B cell (primary cell): ENCODE measurements at regions not wholly inside any gene's neighbourhood (a gene's known extent, or its start where the extent isn't known, plus 50 kb on each side); places are given as distances from the start of the nearest gene placed in this dataset.
"Not testable (repeated sequence)": the region's sequence is repeated elsewhere in the genome, so short reads cannot be mapped to it uniquely, and the experiment has no call there.

Experiments used
- ATAC-seq: fragments of 200-7000 bp; cut with Tn5 transposase; one replicate; pipeline ENCODE4 v1.10.0; 2021; ENCODE audit warnings: low read depth, mild to moderate bottlenecking, moderate number of reproducible peaks, moderate library complexity
- CTCF ChIA-PET: fragments of 350-600 bp; sonication (Branson Sonifier 250); formaldehyde crosslinking; loops from one replicate; lab custom pipeline; 2021; ENCODE audit warnings: antibody characterized with exemption, inconsistent platforms; lab: Charles Lee
- POLR2A ChIA-PET: fragments of 350-600 bp; sonication (Branson Sonifier 250); formaldehyde crosslinking; loops from one replicate; lab custom pipeline; 2021; ENCODE audit warnings: antibody characterized with exemption; lab: Charles Lee
- DNase-seq: peaks from one replicate; pipeline ENCODE4 v3.0.0; 2013
- H2AFZ ChIP-seq: 2 replicates; pipeline ENCODE4 v1.6.1; 2012; ENCODE audit warnings: mild to moderate bottlenecking, low read depth, low read length; ENCODE audit not compliant: insufficient read depth, poor library complexity, severe bottlenecking
- H3K27ac ChIP-seq, 2 donors: 1 replicate in 1 of 2; 2 replicates in 1 of 2; pipeline ENCODE4 v1.5.1; 2012 to 2013; ENCODE audit warnings: low read length in 2 of 2, mild to moderate bottlenecking in 2 of 2, moderate library complexity in 1 of 2
- H3K27me3 ChIP-seq, 4 experiments: fragments of 200-600 bp in 1 of 4; sonication (generic) in 1 of 4; replicated peaks in 1 of 4; 1 replicate in 2 of 4; 2 replicates in 2 of 4; pipeline versions ENCODE4 v1.6.1 to v1.7.0; 2013 to 2016; ENCODE audit warnings: low read length in 3 of 4, mild to moderate bottlenecking in 2 of 4, mixed read lengths in 1 of 4, moderate library complexity in 1 of 4; ENCODE audit not compliant: insufficient read depth in 4 of 4, control insufficient read depth in 3 of 4; ENCODE audit errors: control extremely low read depth in 1 of 4
- H3K36me3 ChIP-seq, 2 experiments: replicated peaks in 1 of 2; 1 replicate in 1 of 2; 2 replicates in 1 of 2; pipeline versions ENCODE4 v1.6.1 to v1.7.1; 2013; ENCODE audit warnings: low read length in 1 of 2; ENCODE audit not compliant: insufficient read depth in 2 of 2, control insufficient read depth in 1 of 2; ENCODE audit errors: control extremely low read depth in 1 of 2, extremely low read depth in 1 of 2
- H3K4me1 ChIP-seq, 2 donors: fragments of 200-600 bp in 1 of 2; sonication (generic) in 1 of 2; 1 replicate in 1 of 2; 2 replicates in 1 of 2; pipeline versions ENCODE4 v1.5.1 to v1.6.1; 2013 to 2017; ENCODE audit warnings: low read length in 2 of 2; ENCODE audit not compliant: control insufficient read depth in 2 of 2, insufficient read depth in 2 of 2
- H3K4me2 ChIP-seq: replicated peaks from 2 replicates; pipeline ENCODE3; 2012; ENCODE audit warnings: mild to moderate bottlenecking, low read depth, low read length; ENCODE audit not compliant: poor library complexity, severe bottlenecking
- H3K4me3 ChIP-seq, 5 experiments: fragments of 200-600 bp in 1 of 5; sonication (generic) in 1 of 5; 1 replicate in 3 of 5; 2 replicates in 2 of 5; pipeline versions ENCODE4 v1.5.1 to v1.7.0; 2011 to 2016; ENCODE audit warnings: low read length in 4 of 5, mild to moderate bottlenecking in 4 of 5, low read depth in 2 of 5, control low read depth in 1 of 5, moderate library complexity in 1 of 5; ENCODE audit not compliant: insufficient read depth in 1 of 5; ENCODE audit errors: control extremely low read depth in 1 of 5, extremely low read depth in 1 of 5
- H3K79me2 ChIP-seq: fragments of 200-600 bp; sonication (generic); one replicate; pipeline ENCODE4 v1.6.0; 2016; ENCODE audit warnings: low read length; ENCODE audit not compliant: control insufficient read depth, insufficient read depth
- H3K9ac ChIP-seq: fragments of 200-600 bp; sonication (generic); 2 replicates; pipeline ENCODE4 v1.6.1; 2017; ENCODE audit warnings: mild to moderate bottlenecking, low read length, moderate library complexity
- H3K9me3 ChIP-seq, 3 donors: one replicate each; pipeline versions ENCODE4 v1.6.1 to v1.7.1; 2013; ENCODE audit warnings: low read length in 2 of 3; ENCODE audit not compliant: control insufficient read depth in 2 of 3, insufficient read depth in 1 of 3; ENCODE audit errors: control extremely low read depth in 1 of 3
- H4K20me1 ChIP-seq: 2 replicates; pipeline ENCODE4 v1.6.0; 2012; ENCODE audit warnings: mild to moderate bottlenecking, low read length; ENCODE audit not compliant: insufficient read depth, control insufficient read depth, poor library complexity, severe bottlenecking
- H3K27ac Mint-ChIP-seq: one replicate; pipeline ENCODE4 v1.8.0; 2021; ENCODE audit warnings: mixed read lengths
- H3K27me3 Mint-ChIP-seq: one replicate; pipeline ENCODE4 v1.8.0; 2021; ENCODE audit warnings: mixed read lengths
- H3K4me1 Mint-ChIP-seq: one replicate; pipeline ENCODE4 v1.8.0; 2021; ENCODE audit warnings: mixed read lengths
- H3K4me3 Mint-ChIP-seq: one replicate; pipeline ENCODE4 v1.8.0; 2021; ENCODE audit warnings: mixed read lengths
- H3K9me3 Mint-ChIP-seq: one replicate; pipeline ENCODE4 v1.8.0; 2022; ENCODE audit warnings: mixed read lengths; ENCODE audit not compliant: insufficient read depth
- CTCF ChIP-seq: fragments of 200-600 bp; IDR thresholded peaks from one replicate; pipeline ENCODE4 v1.8.0; 2022; ENCODE audit warnings: antibody characterized with exemption, mild to moderate bottlenecking
- EZH2 ChIP-seq: IDR thresholded peaks from 2 replicates; pipeline ENCODE4 v1.6.1; 2012; ENCODE audit warnings: borderline replicate concordance, low read depth, mild to moderate bottlenecking, moderate library complexity, low read length; ENCODE audit not compliant: insufficient read depth, poor library complexity, severe bottlenecking
- WGBS: methylation state at CpG from one replicate; pipeline ENCODE4 v1.1.5; 2013; ENCODE audit warnings: missing lambda C conversion rate; ENCODE audit not compliant: insufficient coverage; 5-methylcytosine and 5-hydroxymethylcytosine counted together
- intact Hi-C: fragments of 100-400 bp; cut with micrococcal nuclease; formaldehyde crosslinking; loops from one replicate; pipeline ENCODE4 v1.10.0; 2022

DNA sequence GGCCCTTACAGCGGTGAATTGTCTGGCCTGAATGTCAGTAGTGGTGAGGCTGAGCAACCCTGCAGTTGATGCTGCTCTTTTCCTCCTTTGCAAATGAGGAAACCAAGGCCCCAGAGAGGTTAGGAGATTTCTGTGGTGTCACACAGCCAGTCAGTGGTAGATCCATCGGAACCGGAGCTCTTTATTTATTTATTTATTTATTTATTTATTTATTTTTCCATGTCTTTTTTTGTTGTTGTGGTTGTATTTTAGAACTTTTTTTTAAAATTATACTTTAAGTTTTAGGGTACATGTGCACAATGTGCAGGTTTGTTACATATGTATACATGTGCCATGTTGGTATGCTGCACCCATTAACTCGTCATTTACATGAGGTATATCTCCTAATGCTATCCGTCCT, 368.4 kb upstream of the CLINT1 start:
- H3K79me2 ChIP-seq, H3K4me3 Mint-ChIP-seq, H3K4me3 ChIP-seq, H4K20me1 ChIP-seq, H3K4me1 Mint-ChIP-seq, H3K9ac ChIP-seq, ATAC-seq, POLR2A ChIA-PET, H3K27me3 ChIP-seq, H3K27me3 Mint-ChIP-seq, H3K9me3 Mint-ChIP-seq, H2AFZ ChIP-seq, H3K36me3 ChIP-seq, H3K4me1 ChIP-seq, H3K4me2 ChIP-seq, intact Hi-C loops, H3K27ac ChIP-seq, H3K9me3 ChIP-seq, H3K27ac Mint-ChIP-seq, DNase-seq: not testable (repeated sequence)
- WGBS: 100% methylated on average over 1 of the region's 5 CpGs
- CTCF ChIA-PET: interaction anchor here (1.6 to 2.2 kb wide), 2 partner anchors 52 to 152 kb away, joined by 3 to 11 read pairs; no protein-coding TSS in a partner anchor

- Histone ChIP-seq H3K79me2 (no peaks in the 10 kb centered on the region), H3K4me1 (peaks cover 5 to 7% of the 10 kb centered on the region in 2 donors), H3K4me3 (no peak overlapping the region), H3K9me3 (no peaks in the 10 kb centered on the region), H3K9ac (no peak overlapping the region), H3K36me3 (no peaks in the 10 kb centered on the region), H4K20me1 (no peaks in the 10 kb centered on the region), H3K4me2 (no peak overlapping the region), H3K27me3 (peaks cover 0 to 2% (median 0%) of the 10 kb centered on the region in 4 experiments), H3K27ac (no peak overlapping the region), H2AFZ (no peak overlapping the region)
- Mint-ChIP-seq H3K4me1 (peaks cover 6% of the 10 kb centered on the region), H3K9me3 (no peaks in the 10 kb centered on the region), H3K27me3 (no peaks in the 10 kb centered on the region), H3K27ac (no peak overlapping the region), H3K4me3 (no peak overlapping the region)
- POLR2A ChIA-PET: no interaction called here
- no peak for DNase-seq
- intact Hi-C loops: no loop called here
- 100% methylated on average over 1 of the region's 5 CpGs for WGBS
- TF ChIP-seq CTCF (no peak), EZH2 (no peak)
- no peak for ATAC-seq
- CTCF ChIA-PET: interaction anchor here (2.2 kb wide), 1 partner anchor 51 kb away, joined by 11 read pairs; no protein-coding TSS in a partner anchor
These were observed 367.6 kb upstream of the CLINT1 start for GRCh38 chr5:158226496-158226895.
